Esophagus squamous epithelium (tissue), 4 donors: ENCODE measurements at regions not wholly inside any gene's neighbourhood (a gene's known extent, or its start where the extent isn't known, plus 50 kb on each side); places are given as distances from the start of the nearest gene placed in this dataset.

ENCODE experiments used
- POLR2A ChIP-seq, 4 donors: fragments of 450-650 bp; IDR thresholded peaks; one replicate each; pipeline ENCODE4 v1.6.1; 2017; ENCODE audit warnings: antibody characterized with exemption in 4 of 4, mild to moderate bottlenecking in 4 of 4, moderate library complexity in 3 of 4
- TF ChIP-seq, protein P1 (sequence below), 6 experiments: fragments of 450-650 bp in 4 of 6; fragments of 200-600 bp in 2 of 6; sonication (generic) in 2 of 6; IDR thresholded peaks; one replicate each; pipeline ENCODE4 v1.5.1; 2016 to 2019; ENCODE audit warnings: antibody characterized with exemption in 6 of 6, mild to moderate bottlenecking in 4 of 6, moderate library complexity in 4 of 6

- TF ChIP-seq, protein P1, sequence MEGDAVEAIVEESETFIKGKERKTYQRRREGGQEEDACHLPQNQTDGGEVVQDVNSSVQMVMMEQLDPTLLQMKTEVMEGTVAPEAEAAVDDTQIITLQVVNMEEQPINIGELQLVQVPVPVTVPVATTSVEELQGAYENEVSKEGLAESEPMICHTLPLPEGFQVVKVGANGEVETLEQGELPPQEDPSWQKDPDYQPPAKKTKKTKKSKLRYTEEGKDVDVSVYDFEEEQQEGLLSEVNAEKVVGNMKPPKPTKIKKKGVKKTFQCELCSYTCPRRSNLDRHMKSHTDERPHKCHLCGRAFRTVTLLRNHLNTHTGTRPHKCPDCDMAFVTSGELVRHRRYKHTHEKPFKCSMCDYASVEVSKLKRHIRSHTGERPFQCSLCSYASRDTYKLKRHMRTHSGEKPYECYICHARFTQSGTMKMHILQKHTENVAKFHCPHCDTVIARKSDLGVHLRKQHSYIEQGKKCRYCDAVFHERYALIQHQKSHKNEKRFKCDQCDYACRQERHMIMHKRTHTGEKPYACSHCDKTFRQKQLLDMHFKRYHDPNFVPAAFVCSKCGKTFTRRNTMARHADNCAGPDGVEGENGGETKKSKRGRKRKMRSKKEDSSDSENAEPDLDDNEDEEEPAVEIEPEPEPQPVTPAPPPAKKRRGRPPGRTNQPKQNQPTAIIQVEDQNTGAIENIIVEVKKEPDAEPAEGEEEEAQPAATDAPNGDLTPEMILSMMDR (IDR thresholded peaks at IDR 0.05): no peak
- TF ChIP-seq POLR2A (IDR thresholded peaks at IDR 0.05): no peak
These were observed 112.9 kb upstream of the IQCM start for GRCh38 chr4:149928507-149928906.
